ENCODE measurements at regions not wholly inside any gene's neighbourhood (a gene's known extent, or its start where the extent isn't known, plus 50 kb on each side); places are given as distances from the start of the nearest gene placed in this dataset.
A peak's percentile ranks its signal among the peaks of the same experiment; 100 is the strongest.

DNA sequence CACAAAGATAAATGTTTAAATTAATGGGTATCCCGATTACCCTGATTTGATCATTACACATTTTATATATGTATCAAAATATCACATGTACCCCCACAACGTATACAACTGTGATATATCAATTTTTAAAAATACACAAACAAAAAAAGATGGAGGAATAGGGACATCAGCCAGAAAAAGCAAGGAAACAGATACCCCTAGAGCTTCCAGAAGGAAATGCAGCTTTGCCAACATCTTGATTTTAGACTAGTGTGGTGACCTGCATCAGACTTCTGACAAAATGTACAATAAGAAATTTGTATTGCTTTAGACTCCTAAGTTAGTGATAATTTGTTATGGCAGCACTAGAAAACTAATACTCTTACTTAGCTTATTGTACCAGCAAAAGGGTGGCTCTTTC is 483.8 kb downstream of the TUSC7 start:
- DNase-seq, result peak; percentile 13

DNA sequence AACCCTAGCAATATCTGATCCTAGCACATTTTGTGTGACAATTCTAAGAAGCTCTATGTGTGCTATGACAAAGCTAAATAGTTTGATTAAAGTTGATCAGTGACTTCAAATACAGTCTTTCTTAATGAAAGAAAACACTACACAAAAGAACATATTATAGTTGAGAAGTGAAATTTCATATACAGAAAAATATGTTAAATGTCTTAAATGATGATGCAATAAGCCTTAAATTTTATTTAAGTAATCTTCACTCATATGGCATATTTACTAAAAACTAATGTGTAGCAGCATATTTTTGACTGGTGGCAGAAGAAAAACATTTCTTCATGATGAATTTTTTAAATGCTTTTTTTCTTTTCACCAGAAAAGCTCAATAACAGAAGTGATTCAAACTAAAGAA is 485.5 kb downstream of the TUSC7 start:
- DNase-seq, result no peak

DNA sequence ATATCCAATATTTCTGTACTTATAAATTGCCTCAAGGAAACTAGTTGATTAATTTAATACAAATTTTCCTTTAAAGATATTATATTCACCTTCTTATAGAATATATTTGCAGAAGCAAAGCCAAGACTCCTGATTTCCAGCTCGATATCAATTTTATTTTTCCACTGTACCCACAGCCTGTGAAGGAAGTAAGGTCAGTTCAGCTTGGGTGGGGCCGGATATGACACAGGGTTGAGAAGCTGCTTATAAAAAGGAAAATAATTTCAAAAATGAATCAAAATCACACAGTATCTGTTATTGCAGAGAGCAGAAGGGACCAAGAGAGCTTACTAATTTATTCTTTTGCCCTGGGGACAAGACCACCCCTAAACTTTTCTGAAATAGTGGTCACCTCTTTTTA is 491.4 kb downstream of the TUSC7 start:
- no peak for DNase-seq

DNA sequence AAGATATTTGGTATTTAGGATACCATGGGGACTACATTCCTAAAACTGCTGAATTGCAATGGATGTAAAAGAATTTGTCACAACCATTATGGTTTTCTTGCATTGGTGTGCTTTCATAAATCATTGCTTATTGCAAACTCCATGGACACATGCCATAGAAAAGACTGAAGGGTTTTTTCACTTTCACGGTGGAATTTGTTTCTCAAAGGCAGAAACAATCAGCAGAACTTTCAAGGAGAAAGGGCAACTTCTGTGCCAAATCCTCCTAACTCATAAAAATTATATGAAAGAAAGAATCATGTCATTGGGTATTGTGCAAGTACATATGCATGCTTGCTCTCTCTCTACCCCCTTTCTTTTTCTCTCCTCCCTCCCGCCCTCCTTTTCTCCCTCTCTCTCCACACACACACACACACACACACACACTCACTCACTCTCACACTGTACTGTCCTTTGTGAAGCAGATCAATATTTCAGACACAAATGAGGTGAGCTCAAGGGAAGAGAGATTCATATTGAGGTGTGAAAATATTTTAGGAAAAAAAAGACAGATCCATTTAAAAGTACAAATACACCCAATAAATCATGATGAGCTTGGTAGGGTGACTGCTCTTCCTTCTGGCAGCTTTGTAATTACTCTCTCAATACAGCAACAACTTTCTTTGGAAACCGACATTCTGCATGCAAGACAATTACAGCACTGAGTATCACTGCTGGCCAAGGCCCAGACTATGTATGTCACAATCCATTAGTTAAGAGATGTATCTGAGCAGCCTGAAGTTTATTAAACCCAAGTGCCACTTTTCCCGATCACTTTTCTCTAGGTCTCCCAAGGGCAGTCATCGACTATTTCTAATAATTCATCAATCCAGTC is 492.6 kb downstream of the TUSC7 start:
- DNase-seq, result no peak

DNA sequence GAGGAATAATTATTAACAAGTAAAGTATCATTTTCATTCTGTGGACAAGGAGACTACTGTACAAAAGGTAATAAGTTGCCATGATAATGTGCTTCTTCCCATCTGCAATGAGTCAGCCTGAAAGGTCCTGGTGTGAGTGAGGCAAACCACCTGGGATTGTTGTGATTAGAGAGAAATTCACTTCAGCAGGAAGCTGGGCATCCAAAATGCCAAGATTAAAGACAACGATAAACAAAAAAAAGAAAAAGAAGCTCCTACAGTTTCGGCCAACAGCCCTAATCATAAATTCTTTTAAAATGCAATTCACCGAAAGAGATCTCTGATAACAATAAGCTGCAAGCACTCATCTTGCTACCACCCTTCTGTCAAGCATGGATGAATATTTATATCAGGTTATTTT is 507.8 kb downstream of the TUSC7 start:
- DNase-seq, result no peak

DNA sequence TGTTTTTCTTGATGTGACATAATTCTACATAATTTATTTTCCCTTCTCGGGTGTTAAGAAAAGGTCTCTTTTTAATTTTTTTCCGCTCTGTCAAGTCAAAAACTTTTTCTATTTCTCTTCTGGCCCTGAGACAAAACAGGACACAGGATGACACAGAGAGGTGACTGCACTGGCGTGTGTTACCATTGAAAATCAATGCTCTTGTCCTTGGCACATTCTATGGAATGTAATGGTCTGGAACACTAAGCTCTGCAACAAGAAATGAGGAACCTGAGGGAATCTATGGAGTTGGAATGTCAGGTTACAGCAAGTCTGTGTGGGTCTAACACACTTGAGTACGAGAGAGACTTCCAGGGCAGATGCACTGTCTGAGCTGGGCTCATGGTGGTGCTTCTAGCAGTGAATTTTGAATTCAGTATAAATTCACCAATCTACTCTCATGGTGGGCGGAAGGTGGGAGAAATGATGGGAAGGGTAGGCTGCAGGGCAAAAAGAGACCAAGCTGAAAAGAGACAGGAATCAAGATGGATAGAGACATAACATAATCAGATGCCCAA is 508.3 kb downstream of the TUSC7 start:
- no peak for DNase-seq

DNA sequence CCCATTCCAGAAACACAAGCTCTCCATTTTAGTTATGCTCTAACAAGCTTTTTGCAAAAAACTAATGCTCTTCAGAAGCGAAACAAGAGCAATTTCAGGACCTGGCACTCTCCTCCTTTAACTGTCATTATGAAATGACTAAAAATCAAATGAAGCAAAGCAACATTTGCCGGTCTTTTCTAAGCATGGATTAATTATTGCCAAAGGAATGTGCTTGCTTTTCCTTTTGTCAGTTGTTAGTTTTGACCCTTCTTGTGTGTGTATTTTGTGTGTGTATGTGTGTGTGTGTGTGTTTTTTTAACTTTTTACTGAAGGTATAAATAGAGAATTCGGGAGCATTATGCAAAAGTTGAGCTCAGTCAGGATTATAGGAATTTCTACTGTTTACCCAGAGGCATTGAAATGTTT is 509.1 kb downstream of the TUSC7 start:
- DNase-seq, result no peak

DNA sequence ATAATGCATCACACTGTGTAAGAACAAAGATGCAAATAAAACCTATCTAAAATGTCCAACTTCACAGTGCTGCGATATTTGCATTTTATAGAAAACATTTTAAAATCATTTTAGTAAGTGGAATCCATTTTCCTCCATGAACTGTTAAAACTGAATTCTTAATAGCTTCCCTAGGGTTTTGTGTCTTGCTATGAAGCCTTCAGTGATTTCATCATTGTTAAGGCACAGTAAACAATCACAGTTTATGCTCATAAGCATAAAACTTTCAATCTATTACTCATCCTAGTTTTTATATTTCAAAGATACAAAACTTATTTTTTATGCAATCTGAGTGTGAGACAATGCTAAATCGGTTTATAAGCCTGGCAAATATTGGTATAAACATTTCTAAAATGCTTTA is 509.7 kb downstream of the TUSC7 start:
- DNase-seq, result no peak

DNA sequence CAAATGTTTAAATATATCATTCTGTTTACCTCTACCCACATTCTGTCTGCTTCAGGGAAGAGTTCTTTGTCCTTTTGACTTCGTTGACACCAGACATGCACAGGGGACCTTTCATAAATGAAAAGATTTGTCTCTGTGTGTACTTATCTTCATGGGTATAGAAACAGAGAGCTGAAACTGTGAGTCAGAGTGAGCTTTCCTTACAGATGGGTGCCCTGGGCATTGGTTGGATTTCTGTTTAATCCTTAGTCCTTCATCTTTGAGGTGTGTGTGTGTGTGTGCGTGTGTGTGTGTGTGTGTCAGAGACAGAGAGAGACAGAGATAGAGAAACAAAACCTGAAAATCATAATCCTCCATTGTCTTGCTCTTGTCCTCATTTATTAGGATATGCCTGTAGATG is 517.4 kb downstream of the TUSC7 start:
- no peak for DNase-seq

DNA sequence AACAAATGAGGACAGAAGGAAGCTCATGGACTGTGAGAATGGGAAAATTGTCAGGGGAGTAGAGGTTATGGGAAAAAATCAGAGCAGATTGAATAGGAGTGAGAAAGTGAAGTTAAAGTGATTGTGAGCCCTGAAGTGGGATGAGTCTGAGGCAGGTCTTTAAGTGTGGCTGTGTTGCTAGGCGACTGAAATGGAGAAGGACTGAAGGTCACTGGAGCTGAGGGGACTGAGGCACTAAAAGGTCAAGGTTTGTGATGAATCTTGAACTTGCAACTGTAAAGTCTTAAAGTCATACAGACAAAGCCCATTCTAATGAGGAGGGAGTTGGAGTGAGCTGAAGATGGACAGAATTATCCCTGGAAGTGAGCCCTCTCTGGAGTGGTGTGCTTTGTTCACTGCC is 518.9 kb downstream of the TUSC7 start:
- DNase-seq, result no peak

DNA sequence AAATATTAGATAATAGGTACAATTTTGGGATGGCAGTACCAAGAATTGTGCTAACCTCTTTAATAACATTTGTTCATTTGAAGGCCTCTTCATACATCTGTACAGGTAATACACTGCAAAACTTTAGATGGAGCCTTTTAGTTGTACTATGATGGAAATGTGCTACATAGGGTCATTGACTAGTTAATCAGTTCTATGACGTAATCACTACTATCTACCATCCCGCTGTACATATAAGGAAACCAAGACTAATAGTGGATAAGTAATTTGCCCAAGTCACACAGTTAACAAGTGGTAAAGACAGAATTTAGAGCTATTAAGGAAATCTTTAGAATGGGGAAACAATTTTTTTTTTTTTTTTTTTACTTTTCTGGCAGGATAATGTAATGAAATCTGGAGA is 521.3 kb downstream of the TUSC7 start:
- no peak for DNase-seq

DNA sequence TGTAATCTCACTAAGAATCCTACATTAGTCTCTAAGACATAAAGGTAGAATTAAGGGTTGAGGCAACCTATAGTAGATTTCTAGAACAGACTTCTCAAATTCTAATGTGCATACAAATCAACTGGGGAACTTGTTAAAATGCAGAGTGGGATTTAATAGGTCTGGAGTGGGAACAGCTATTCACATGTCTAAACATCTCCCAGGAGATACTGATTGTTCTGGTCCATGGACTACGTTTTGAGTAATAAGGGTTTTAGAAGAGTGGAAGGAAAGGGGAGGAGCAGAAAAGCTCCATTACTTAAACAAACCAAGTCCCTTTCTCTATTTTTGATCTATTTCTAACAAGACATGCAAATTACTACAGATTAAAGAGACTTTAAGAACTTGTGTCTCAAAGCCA is 524.8 kb downstream of the TUSC7 start:
- DNase-seq, result no peak

DNA sequence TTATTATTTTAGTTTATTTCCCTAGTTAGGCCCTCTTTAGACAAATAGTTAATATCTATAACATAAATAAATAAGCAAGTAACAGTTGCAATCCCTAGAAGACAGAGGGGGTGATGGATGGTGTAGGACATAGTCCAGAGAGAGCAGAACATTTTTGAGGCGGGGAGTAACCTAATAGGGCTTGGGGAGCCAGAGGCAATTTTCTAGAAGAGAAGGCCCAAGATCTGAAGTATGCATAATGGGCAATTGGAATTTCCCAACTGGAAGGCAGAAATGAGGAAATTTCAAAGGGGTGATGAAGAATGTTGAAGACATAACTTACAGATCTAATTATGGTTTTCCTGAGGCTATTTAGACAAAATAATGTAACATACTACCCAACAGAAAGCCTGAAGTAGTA is 525.7 kb downstream of the TUSC7 start:
- no peak for DNase-seq

DNA sequence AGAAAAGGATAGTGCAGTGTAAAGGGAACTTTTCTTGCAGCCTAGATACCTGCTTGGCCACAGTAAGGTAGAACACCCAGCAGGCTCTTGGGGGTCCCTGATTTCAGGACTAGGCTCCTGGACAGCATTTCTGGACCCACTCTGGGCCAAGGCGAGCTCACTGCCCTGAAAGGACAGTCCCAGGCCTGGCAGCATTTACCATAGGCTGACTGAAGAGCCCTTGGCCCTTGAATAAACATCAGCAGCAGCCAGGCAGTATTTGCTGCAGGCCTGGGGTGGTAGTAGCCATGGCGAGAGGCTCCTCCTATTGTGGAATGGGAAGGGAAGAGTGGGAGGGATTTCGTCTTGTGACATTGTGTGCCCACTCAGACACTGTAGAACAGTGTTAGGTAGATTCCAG is 529.2 kb downstream of the TUSC7 start:
- no peak for DNase-seq

DNA sequence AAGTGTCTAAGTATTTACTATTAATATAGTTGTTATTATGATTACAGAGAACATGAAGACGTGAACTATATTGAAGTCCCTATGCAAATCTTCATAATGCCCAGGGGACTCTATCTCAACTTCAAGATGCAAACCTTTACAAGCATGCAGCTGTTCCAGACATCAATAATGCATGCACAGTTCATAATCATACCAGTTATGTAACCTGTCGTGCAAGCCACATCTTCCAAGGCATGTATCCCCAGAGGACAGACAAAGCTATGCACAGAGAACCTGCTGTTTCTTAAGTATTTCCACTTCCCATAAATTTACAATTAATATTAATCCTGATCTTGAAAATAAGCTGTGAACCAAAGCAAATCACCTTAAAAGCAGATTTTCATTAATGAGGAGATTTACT is 534.1 kb downstream of the TUSC7 start:
- no peak for DNase-seq

DNA sequence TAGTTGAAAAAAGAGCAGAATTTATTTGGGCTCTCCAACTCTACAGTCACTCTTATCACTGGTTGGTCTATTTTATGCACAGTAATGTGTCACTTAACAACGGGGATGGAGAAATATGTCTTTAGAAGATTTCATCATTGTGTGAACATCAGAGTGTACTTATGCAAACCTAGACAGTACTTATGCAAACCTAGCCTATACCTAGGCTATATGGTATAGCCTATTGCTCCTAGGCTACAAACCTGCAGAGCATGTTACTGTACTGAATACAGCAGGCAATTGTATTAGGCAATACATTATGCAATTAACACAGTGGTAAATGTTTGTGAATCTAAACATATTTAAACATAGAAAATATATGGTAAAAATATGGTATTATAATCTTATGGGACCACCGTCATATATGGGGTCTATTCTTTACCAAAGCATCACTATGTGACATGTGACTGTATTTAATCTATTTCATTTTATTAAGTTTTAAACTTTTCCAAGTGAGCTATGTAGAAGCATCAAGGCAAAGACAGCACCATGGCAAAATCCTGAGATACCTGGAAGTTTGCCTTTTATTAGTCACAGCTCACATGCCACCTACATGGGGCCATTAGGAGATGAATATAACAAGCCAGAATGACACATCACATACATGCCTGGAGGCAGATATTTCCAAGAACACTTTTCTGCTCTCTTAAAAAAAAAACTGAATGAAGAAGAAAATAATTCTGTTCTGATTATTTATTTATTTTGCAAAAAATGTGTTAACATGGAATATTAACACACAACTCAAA is 537.4 kb downstream of the TUSC7 start:
- no peak for DNase-seq

DNA sequence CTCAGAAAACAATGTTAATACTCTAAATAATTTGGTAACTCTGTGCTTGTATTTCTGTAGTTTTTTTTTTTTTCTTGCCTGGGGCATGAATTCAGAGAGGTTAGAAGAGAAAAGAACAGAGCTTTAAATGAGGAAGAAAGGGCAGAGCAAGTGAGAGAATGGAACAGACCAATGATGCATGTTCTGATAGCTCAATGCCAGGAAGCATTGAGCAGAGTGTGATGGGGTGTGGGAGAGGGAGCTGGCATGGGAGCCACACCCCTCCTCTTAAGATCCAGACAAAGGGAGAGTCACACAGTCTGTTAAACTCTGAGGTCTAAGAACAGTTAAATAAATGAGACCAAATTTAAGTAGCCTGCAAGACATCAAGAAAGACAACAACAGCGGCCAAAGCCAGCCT is 538.6 kb downstream of the TUSC7 start:
- DNase-seq, result no peak

DNA sequence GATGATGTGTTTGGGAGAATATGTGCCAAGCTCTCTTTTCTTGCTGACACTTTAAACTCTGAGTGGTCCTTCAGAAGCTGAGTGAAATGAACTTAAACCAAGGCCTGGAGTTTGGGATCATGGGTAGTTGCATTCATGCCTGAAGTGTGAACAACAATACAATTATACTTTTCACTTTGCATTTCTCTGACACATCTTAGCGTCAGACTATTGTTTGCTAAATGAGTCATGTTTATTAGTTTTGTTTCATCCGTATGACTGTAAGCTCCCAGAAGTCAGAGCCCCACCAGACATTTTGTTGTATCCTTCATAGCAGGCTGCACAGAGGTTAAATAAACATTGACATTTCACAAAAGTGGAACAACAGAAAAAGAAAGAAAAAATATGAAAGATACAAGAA is 542.6 kb downstream of the TUSC7 start:
- DNase-seq, result peak; percentile 57

DNA sequence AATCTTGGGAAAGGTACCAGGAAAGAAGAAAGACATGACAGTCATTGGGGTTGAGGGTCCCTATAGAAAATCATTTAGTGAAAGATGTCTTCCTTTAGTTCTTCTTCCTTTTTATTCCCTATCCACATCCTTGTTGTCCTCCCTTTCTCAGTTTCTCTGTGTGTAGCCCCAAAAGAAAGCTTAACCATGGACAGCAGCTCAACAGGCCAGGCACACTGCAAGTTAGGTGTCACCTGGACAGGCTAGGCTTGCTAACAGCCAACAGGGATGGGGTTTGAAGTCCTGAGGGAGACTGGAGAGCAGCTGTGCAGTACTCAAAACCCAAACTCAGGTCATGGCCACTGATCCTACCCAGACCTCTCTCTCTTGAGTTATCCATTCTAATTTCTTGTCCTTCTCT is 543.1 kb downstream of the TUSC7 start:
- no peak for DNase-seq

DNA sequence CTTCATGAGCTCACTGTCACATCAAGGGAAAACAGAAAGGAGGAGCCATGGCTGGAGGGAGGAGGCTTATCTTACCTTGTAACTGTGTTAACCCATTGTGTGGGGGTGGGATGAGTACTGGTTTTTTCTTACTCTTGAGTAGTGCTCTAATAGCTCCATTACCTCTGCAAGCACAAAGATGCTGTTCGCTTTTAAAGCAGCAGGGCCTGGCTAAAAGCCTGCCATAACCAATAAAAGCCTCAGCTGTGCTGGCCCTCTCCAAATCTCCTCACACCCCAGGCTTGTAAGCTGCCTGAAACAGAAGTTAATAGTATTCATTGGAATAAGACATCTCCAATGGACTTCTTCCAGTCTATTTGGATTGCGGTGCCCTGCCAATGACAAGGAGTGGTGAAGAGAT is 544.1 kb downstream of the TUSC7 start:
- no peak for DNase-seq

DNA sequence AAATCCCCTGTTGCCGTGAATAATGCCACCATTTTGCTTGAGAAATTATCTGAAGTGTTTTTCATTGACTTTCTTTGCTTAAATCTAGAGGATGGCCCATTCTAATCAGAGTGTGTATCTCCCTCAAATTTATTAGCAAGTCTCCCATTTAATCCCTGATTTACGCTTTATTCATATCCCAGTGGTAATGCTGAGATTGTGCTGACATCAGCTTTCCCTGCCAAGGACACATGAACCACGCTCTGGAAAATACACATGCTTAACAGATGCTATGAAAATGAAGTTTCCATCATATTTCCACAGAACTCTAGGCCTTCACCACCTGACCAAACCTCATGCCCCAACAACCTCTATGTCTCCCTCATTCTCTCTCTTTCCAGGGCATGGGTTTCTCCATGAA is 545.4 kb downstream of the TUSC7 start:
- no peak for DNase-seq

DNA sequence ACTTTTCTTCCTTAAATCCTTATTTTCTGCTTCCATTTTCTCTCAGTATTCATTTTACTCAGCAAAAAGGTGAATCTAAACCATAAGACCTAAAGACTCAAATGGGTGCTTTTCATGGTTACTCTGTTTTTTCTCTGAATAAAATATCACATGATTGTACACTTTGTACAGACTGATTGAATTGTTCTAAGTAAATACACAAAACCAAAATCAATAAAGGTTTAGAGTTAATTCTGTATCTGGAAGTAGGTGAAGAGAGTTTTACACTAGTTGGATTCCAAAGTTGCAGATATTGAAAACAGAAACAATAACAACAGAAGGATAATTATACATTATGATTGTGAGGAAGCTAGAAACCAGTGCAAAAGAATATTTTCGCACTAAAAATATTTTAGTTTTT is 546.2 kb downstream of the TUSC7 start:
- DNase-seq, result no peak

DNA sequence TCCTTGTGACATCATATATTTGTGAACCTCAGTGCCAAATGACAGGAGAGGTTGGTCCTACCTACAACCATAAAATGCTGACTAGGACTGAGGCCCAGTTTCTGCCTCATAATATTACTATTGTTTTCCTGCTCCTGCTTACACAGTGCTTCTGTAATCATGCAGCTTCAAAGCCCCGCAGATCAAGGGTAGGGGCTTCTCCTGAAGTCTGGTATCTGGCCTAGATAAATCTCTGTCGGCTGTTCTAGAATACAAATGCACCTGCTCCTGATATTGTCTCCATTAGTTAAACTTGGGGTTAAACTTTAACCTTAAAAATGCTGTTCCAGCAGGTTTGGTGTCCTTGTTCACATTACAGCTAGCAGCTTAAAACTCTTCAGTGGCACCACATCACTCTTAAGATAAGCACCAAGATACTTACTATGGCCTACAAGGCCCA is 552.4 kb downstream of the TUSC7 start:
- no peak for DNase-seq

DNA sequence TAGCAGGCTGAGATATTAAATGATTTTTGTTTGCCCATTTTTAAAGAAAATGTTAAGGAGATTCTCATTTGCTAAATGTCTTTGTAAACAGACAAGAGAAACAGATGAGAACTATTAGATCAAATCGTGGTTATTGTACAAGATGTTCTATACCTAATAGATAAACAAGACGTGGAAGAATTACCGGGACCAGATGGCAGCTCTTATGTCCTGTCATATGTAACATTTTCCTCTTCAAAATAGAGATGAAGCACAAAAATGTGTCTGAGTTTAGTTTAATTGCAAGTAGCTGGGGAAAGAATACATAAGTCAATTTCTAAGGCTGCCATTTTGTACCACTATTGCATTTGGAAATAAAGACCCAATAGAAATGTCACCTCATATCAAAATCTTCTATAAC is 553.7 kb downstream of the TUSC7 start:
- no peak for DNase-seq
